Right atrium auricular region (tissue), 2 donors: ENCODE measurements at regions not wholly inside any gene's neighbourhood (a gene's known extent, or its start where the extent isn't known, plus 50 kb on each side); places are given as distances from the start of the nearest gene placed in this dataset.

Experiments
- DNase-seq: peaks from one replicate; pipeline ENCODE4 v3.0.0-alpha.2; 2019; ENCODE audit warnings: low spot score
- H3K27ac ChIP-seq, 2 donors: fragments of 200-600 bp; sonication (generic); 1 replicate in 1 of 2; 2 replicates in 1 of 2; pipeline ENCODE4 v1.5.1; 2016 to 2019
- H3K27me3 ChIP-seq, 2 donors: fragments of 200-600 bp; sonication (generic); one replicate each; pipeline versions ENCODE4 v1.5.1 to v1.6.0; 2017 to 2019
- H3K36me3 ChIP-seq: fragments of 200-600 bp; sonication (generic); one replicate; pipeline ENCODE4 v1.5.1; 2016
- H3K4me1 ChIP-seq, 2 donors: fragments of 200-600 bp; sonication (generic); one replicate each; pipeline versions ENCODE4 v1.5.1 to v1.6.0; 2017 to 2019
- H3K4me3 ChIP-seq, 2 donors: fragments of 200-600 bp; sonication (generic); 1 replicate in 1 of 2; 2 replicates in 1 of 2; pipeline ENCODE4 v1.5.1; 2017 to 2019; ENCODE audit warnings: mild to moderate bottlenecking in 1 of 2, moderate library complexity in 1 of 2
- H3K9me3 ChIP-seq, 2 donors: fragments of 200-600 bp; sonication (generic); one replicate each; pipeline ENCODE4 v1.5.1; 2019
- CTCF ChIP-seq, 2 donors: fragments of 200-600 bp; sonication (generic); IDR thresholded peaks; one replicate each; pipeline ENCODE4 v1.5.1; 2019; ENCODE audit warnings: antibody characterized with exemption in 2 of 2

GRCh38 chrX:7580127-7580526 lies 262.8 kb upstream of the VCX start:
- no peaks in the 10 kb centered on the region for H3K4me1 ChIP-seq
- TF ChIP-seq CTCF (IDR thresholded peaks at IDR 0.05), result no peak
- H3K4me3 ChIP-seq, result no peak overlapping the region
- no peak overlapping the region for H3K27ac ChIP-seq
- no peaks in the 10 kb centered on the region for H3K27me3 ChIP-seq
- no peaks in the 10 kb centered on the region for H3K36me3 ChIP-seq
- no peaks in the 10 kb centered on the region for H3K9me3 ChIP-seq
- no peak for DNase-seq

GRCh38 chrX:7574325-7574724 lies 268.6 kb upstream of the VCX start:
- no peaks in the 10 kb centered on the region for H3K9me3 ChIP-seq
- no peak overlapping the region for H3K27ac ChIP-seq
- DNase-seq, result no peak
- no peaks in the 10 kb centered on the region for H3K4me1 ChIP-seq
- no peaks in the 10 kb centered on the region for H3K27me3 ChIP-seq
- no peak for TF ChIP-seq CTCF (IDR thresholded peaks at IDR 0.05)
- H3K36me3 ChIP-seq, result no peaks in the 10 kb centered on the region
- no peak overlapping the region for H3K4me3 ChIP-seq

GRCh38 chrX:7570432-7571029 lies 272.4 kb upstream of the VCX start:
- H3K27ac ChIP-seq, result no peak overlapping the region
- no peaks in the 10 kb centered on the region for H3K27me3 ChIP-seq
- DNase-seq, result no peak
- no peaks in the 10 kb centered on the region for H3K36me3 ChIP-seq
- H3K9me3 ChIP-seq, result no peaks in the 10 kb centered on the region
- no peak for TF ChIP-seq CTCF (IDR thresholded peaks at IDR 0.05)
- no peaks in the 10 kb centered on the region for H3K4me1 ChIP-seq
- no peak overlapping the region for H3K4me3 ChIP-seq

GRCh38 chrX:7568597-7568996 lies 274.4 kb upstream of the VCX start:
- no peaks in the 10 kb centered on the region for H3K9me3 ChIP-seq
- TF ChIP-seq CTCF (IDR thresholded peaks at IDR 0.05), result no peak
- no peaks in the 10 kb centered on the region for H3K36me3 ChIP-seq
- no peak overlapping the region for H3K27ac ChIP-seq
- no peak overlapping the region for H3K4me3 ChIP-seq
- no peak for DNase-seq
- H3K4me1 ChIP-seq, result no peaks in the 10 kb centered on the region
- no peaks in the 10 kb centered on the region for H3K27me3 ChIP-seq

GRCh38 chrX:7568130-7568529 lies 274.8 kb upstream of the VCX start:
- Histone ChIP-seq H3K27me3 (no peaks in the 10 kb centered on the region), H3K9me3 (no peaks in the 10 kb centered on the region), H3K36me3 (no peaks in the 10 kb centered on the region), H3K4me3 (no peak overlapping the region), H3K27ac (no peak overlapping the region), H3K4me1 (no peaks in the 10 kb centered on the region)
- TF ChIP-seq CTCF (IDR thresholded peaks at IDR 0.05), result no peak
- no peak for DNase-seq

GRCh38 chrX:7552760-7553159 lies 290.2 kb upstream of the VCX start:
- Histone ChIP-seq H3K27me3 (no peaks in the 10 kb centered on the region), H3K27ac (no peak overlapping the region), H3K4me3 (no peak overlapping the region), H3K9me3 (no peaks in the 10 kb centered on the region), H3K36me3 (no peaks in the 10 kb centered on the region), H3K4me1 (no peaks in the 10 kb centered on the region)
- no peak for DNase-seq
- TF ChIP-seq CTCF (IDR thresholded peaks at IDR 0.05), result no peak
